ENCODE measurements at regions not wholly inside any gene's neighbourhood (a gene's known extent, or its start where the extent isn't known, plus 50 kb on each side); places are given as distances from the start of the nearest gene placed in this dataset.
A peak's percentile ranks its signal among the peaks of the same experiment; 100 is the strongest.

DNA sequence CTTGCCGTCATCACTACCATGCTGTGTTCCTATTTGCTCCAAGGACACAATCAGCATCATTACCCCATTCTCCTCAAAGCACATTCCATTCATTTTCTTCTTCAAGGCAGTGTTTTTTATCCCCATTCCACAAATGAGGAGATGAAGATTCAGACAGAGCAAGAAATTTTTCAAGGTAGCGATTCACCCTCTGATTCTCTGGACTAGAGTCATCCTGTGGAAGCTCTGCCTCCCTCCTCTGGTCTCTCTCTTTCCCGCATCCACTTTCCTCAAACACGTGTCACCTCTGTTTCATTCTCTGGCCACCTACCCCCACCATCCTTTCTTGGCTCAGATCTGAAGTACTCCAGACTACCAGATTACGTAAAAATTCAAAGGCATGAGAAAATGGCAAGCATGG is 297.9 kb downstream of the SOX11 start:
- Histone ChIP-seq H3K36me3 (no peaks in the 10 kb centered on the region), H3K27me3 (peaks cover 0 to 23% (median 0%) of the 10 kb centered on the region in 4 donors), H3K9me3 (no peaks in the 10 kb centered on the region), H3K4me3 (no peak overlapping the region), H3K4me1 (peaks cover 0 to 7% (median 0%) of the 10 kb centered on the region in 4 donors), H3K27ac (replicated peaks in 1 of 4) (no peak overlapping the region)
- no peak for DNase-seq (ENCODE audit: extremely low spot score)
- 95% methylated on average over 5 of the region's 5 CpGs for WGBS
- no peak for TF ChIP-seq EP300 (IDR thresholded peaks at IDR 0.05)
- intact Hi-C loops (cut with DNase I): no loop called here

DNA sequence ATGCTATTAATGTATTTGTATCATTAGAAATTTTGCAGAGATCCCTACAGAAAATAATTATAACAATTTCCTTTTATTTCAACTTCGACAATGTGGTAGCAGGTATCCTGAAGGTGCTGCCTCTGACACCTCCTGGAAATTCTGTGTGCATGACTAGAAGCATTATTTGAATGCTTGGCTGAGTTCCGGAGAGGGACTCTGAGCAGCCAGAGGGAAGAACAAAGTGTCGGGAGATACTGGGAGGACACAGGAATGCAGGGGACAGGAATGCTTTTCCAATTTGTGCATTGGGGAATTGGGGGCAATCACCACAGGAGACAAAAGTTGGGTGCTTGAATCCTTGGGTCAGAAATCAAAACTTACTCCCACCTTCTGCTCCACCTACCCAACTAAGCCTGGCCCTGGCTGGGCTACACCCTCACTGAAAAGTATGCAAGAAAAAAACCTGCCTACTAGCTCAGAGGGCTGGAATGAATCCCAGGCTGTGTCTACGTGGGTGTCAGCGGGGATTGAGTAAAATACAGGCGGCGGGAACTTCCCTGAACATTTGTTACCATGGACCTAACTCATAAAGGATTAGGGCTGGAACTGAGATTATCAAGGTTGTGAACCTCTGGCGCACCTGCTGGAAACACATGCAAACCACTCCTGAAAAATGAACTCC is 299.3 kb downstream of the SOX11 start:
- TF ChIP-seq POLR2A (IDR thresholded peaks at IDR 0.05; ENCODE audit: low read depth) (no peak), POLR2AphosphoS5 (IDR thresholded peaks at IDR 0.05) (no peak), EP300 (IDR thresholded peaks at IDR 0.05) (no peak)
- TF ChIP-seq, protein P1, sequence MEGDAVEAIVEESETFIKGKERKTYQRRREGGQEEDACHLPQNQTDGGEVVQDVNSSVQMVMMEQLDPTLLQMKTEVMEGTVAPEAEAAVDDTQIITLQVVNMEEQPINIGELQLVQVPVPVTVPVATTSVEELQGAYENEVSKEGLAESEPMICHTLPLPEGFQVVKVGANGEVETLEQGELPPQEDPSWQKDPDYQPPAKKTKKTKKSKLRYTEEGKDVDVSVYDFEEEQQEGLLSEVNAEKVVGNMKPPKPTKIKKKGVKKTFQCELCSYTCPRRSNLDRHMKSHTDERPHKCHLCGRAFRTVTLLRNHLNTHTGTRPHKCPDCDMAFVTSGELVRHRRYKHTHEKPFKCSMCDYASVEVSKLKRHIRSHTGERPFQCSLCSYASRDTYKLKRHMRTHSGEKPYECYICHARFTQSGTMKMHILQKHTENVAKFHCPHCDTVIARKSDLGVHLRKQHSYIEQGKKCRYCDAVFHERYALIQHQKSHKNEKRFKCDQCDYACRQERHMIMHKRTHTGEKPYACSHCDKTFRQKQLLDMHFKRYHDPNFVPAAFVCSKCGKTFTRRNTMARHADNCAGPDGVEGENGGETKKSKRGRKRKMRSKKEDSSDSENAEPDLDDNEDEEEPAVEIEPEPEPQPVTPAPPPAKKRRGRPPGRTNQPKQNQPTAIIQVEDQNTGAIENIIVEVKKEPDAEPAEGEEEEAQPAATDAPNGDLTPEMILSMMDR (IDR thresholded peaks at IDR 0.05): no peak
- H3K27ac ChIP-seq (replicated peaks in 1 of 4): no peak overlapping the region
- H3K36me3 ChIP-seq: no peaks in the 10 kb centered on the region
- intact Hi-C loops (cut with DNase I): no loop called here
- H3K4me1 ChIP-seq: peaks cover 0 to 7% (median 0%) of the 10 kb centered on the region in 4 donors
- no peak overlapping the region for H3K4me3 ChIP-seq
- no peaks in the 10 kb centered on the region for H3K9me3 ChIP-seq
- peak; percentile 78 for DNase-seq (ENCODE audit: extremely low spot score)
- peaks cover 0 to 18% (median 0%) of the 10 kb centered on the region in 4 donors for H3K27me3 ChIP-seq
- 41% methylated on average over 8 of the region's 8 CpGs for WGBS

DNA sequence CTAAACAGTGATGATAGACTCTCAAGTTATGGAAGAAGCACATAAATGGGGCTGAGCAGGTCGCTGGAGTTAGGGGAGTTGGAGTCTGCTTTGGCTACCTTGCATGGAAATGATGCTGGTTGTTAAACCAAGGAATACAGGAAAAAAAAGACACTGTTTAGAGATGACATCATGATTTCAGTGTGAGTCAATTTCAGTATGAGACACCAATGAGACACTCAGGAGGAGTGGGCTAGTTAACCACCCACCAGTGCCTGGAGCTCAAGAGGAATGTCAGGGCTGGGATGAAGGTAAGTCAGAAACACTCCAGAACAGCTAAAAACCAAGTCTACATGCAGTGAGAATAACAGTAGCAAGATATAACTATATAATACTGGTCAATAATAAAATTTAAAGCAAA is 303.6 kb downstream of the SOX11 start:
- TF ChIP-seq EP300 (IDR thresholded peaks at IDR 0.05): no peak
- TF ChIP-seq, protein P1 (IDR thresholded peaks at IDR 0.05): no peak
- TF ChIP-seq POLR2AphosphoS5 (IDR thresholded peaks at IDR 0.05): no peak
- no peak for TF ChIP-seq POLR2A (IDR thresholded peaks at IDR 0.05; ENCODE audit: low read depth)
- Histone ChIP-seq H3K4me3 (no peak overlapping the region), H3K4me1 (peaks cover 0 to 7% (median 0%) of the 10 kb centered on the region in 4 donors), H3K9me3 (no peaks in the 10 kb centered on the region), H3K27ac (replicated peaks in 1 of 4) (no peak overlapping the region), H3K36me3 (no peaks in the 10 kb centered on the region), H3K27me3 (peaks cover 0 to 18% (median 0%) of the 10 kb centered on the region in 4 donors)
- peak; percentile 45 for DNase-seq (ENCODE audit: extremely low spot score)
- intact Hi-C loops (cut with DNase I): no loop called here
- 74% methylated on average over 1 of the region's 1 CpG for WGBS

DNA sequence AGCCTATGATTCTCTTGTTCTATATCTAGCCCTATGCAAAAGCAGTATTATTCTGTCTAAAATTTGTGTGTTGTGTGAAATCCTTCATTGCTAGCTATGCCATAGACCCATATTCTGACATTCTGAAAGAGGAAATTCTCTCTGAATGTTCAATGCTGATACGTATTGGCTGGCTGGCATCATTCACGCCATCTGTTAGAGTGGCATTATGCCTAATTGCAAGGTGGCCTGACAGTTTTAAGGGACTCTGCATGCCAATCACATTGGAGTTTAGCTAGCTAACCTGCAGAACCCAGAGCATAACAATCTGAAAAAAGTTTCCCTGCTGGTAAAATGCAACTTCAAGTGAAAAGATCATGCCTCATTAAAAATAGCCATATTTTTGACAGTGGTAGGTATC is 316.0 kb downstream of the SOX11 start:
- WGBS: 95% methylated on average over 2 of the region's 2 CpGs
- Histone ChIP-seq H3K27ac (replicated peaks in 1 of 4) (no peak overlapping the region), H3K4me1 (no peaks in the 10 kb centered on the region), H3K9me3 (no peaks in the 10 kb centered on the region), H3K36me3 (no peaks in the 10 kb centered on the region), H3K4me3 (no peak overlapping the region), H3K27me3 (no peaks in the 10 kb centered on the region)
- intact Hi-C loops (cut with DNase I): no loop called here
- no peak for DNase-seq (ENCODE audit: extremely low spot score)
- TF ChIP-seq, protein P1 (IDR thresholded peaks at IDR 0.05): no peak
- no peak for TF ChIP-seq POLR2A (IDR thresholded peaks at IDR 0.05; ENCODE audit: low read depth)
- no peak for TF ChIP-seq EP300 (IDR thresholded peaks at IDR 0.05)
- TF ChIP-seq POLR2AphosphoS5 (IDR thresholded peaks at IDR 0.05): no peak

DNA sequence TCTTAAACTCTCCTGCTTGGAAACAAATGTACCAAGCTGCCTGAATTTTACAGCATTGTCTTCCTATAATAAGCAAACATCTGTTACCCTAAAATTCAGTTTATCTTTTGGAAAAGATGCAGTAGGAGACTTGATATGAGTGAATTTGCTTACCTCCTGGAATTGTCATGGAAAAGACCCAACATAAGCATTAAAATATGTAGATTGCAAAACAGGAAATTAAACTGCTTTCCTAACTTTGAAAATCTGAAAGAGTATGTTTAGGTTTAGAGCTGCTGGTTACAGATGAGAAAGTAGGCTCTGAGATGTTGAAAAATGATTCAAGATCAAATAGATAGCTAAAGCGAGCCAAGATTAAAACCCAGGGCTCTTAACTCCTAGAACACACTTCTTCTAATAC is 316.5 kb downstream of the SOX11 start:
- Histone ChIP-seq H3K27ac (replicated peaks in 1 of 4) (no peak overlapping the region), H3K9me3 (no peaks in the 10 kb centered on the region), H3K4me1 (no peaks in the 10 kb centered on the region), H3K27me3 (no peaks in the 10 kb centered on the region), H3K36me3 (no peaks in the 10 kb centered on the region), H3K4me3 (no peak overlapping the region)
- intact Hi-C loops (cut with DNase I): no loop called here
- no peak for DNase-seq (ENCODE audit: extremely low spot score)
- 84% methylated on average over 1 of the region's 1 CpG for WGBS
- no peak for TF ChIP-seq POLR2A (IDR thresholded peaks at IDR 0.05; ENCODE audit: low read depth)
- no peak for TF ChIP-seq POLR2AphosphoS5 (IDR thresholded peaks at IDR 0.05)
- no peak for TF ChIP-seq EP300 (IDR thresholded peaks at IDR 0.05)

DNA sequence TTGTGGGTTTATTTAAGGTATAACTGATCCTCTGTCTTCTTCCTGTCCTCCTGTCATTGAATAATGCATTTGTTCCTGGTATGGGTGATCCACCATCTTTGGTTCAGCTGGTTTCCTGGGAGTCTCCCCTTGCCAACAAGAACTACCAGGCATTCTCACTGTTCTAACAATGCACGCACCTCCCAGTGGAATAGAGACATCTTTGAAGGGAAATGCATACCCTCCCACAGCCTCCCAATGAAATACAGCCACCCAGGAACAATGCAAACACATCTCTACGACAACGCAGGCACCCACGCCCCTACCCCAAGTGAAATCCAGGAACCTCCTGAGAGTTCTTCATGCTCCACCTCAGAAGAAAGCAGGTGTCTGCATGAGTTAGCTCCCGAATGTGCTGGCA is 318.0 kb downstream of the SOX11 start:
- WGBS: 94% methylated on average over 5 of the region's 5 CpGs
- no peak overlapping the region for H3K4me3 ChIP-seq
- intact Hi-C loops (cut with DNase I): no loop called here

More for the DNA sequence above, 318.0 kb downstream of the SOX11 start:
- no peak overlapping the region for H3K27ac ChIP-seq (replicated peaks in 1 of 4)
- no peak for DNase-seq (ENCODE audit: extremely low spot score)
- no peaks in the 10 kb centered on the region for H3K27me3 ChIP-seq
- TF ChIP-seq EP300 (IDR thresholded peaks at IDR 0.05): no peak
- TF ChIP-seq, protein P1 (IDR thresholded peaks at IDR 0.05): no peak
- TF ChIP-seq POLR2AphosphoS5 (IDR thresholded peaks at IDR 0.05): no peak
- no peak for TF ChIP-seq POLR2A (IDR thresholded peaks at IDR 0.05; ENCODE audit: low read depth)
- no peaks in the 10 kb centered on the region for H3K9me3 ChIP-seq
- no peaks in the 10 kb centered on the region for H3K36me3 ChIP-seq
- H3K4me1 ChIP-seq: no peaks in the 10 kb centered on the region
